BJ (cell line): ENCODE measurements at regions not wholly inside any gene's neighbourhood (a gene's known extent, or its start where the extent isn't known, plus 50 kb on each side); places are given as distances from the start of the nearest gene placed in this dataset.

Experiments used
- CTCF ChIA-PET: fragments of 350-600 bp; formaldehyde crosslinking; extraction: SDS; loops from one replicate; lab custom pipeline; 2021; ENCODE audit warnings: antibody characterized with exemption, inconsistent platforms; lab: Yijun Ruan, JAX
- POLR2A ChIA-PET: fragments of 300-600 bp; sonication (Branson Sonifier 250); formaldehyde crosslinking; extraction: SDS; loops from one replicate; lab custom pipeline; 2021; ENCODE audit warnings: antibody characterized with exemption; lab: Charles Lee
- DNase-seq: peaks from one replicate; pipeline ENCODE4 v3.0.0-alpha.2; 2011; ENCODE audit warnings: low read depth
- H3K27me3 ChIP-seq: 2 replicates; pipeline ENCODE4 v1.6.0; 2011; ENCODE audit warnings: low read length; ENCODE audit not compliant: control insufficient read depth, insufficient read depth
- H3K36me3 ChIP-seq: 2 replicates; pipeline ENCODE4 v1.5.1; 2011; ENCODE audit warnings: low read length; ENCODE audit not compliant: control insufficient read depth, insufficient read depth
- H3K4me3 ChIP-seq: 2 replicates; pipeline ENCODE4 v1.5.1; 2011; ENCODE audit warnings: low read depth, mild to moderate bottlenecking, control low read depth, low read length
- TF ChIP-seq, protein P1 (sequence below): IDR thresholded peaks from 2 replicates; pipeline ENCODE4 v1.5.1; 2011; ENCODE audit warnings: low read depth, mild to moderate bottlenecking, control low read depth, inconsistent platforms, low read length, moderate library complexity; ENCODE audit not compliant: insufficient read depth

DNA sequence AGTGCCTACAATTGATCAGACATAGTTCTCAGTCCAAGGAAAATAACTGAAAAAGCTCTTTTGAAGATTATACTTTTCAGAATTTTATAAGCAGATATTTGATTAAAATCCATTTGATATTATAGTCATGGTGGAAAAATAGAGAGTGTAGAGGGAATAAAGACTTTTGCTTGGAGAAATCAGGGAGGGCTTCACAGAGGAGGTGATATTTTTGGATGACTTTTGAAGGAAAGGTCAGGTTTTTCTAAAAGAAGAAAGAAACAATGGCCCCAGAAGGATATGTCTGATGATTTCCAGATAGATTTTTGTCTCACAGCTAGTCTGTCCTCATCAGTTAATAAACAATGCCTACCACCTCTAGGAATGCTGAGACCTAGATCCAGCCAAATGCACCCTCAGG, 806.3 kb upstream of the CELF2 start:
- no peak overlapping the region for H3K4me3 ChIP-seq
- ChIA-PET CTCF (no interaction called here), POLR2A (no interaction called here)
- TF ChIP-seq, protein P1, sequence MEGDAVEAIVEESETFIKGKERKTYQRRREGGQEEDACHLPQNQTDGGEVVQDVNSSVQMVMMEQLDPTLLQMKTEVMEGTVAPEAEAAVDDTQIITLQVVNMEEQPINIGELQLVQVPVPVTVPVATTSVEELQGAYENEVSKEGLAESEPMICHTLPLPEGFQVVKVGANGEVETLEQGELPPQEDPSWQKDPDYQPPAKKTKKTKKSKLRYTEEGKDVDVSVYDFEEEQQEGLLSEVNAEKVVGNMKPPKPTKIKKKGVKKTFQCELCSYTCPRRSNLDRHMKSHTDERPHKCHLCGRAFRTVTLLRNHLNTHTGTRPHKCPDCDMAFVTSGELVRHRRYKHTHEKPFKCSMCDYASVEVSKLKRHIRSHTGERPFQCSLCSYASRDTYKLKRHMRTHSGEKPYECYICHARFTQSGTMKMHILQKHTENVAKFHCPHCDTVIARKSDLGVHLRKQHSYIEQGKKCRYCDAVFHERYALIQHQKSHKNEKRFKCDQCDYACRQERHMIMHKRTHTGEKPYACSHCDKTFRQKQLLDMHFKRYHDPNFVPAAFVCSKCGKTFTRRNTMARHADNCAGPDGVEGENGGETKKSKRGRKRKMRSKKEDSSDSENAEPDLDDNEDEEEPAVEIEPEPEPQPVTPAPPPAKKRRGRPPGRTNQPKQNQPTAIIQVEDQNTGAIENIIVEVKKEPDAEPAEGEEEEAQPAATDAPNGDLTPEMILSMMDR, result no peak
- no peaks in the 10 kb centered on the region for H3K27me3 ChIP-seq
- H3K36me3 ChIP-seq, result no peaks in the 10 kb centered on the region
- no peak for DNase-seq

DNA sequence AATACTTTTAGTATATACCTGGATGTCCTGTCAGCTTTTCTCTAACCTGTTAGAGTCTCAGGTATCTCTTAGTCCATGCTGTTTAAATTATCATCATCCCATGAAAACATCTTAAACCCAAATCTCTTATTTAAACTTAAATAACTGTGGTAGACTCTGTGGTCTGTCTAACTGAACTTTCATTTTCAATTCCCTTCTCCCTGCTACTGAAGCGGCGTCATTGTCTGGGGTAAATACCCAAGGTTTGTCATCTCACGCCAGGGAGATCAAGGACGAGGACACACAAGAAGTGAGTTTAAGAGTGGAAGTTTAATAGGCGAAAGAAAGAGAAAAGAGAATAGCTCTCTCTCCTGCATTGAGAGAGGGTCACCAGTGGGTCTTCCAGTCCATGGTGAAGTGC, 804.4 kb upstream of the CELF2 start:
- no peaks in the 10 kb centered on the region for H3K27me3 ChIP-seq
- TF ChIP-seq, protein P1, result no peak
- no peaks in the 10 kb centered on the region for H3K36me3 ChIP-seq
- no peak for DNase-seq
- POLR2A ChIA-PET, result no interaction called here
- CTCF ChIA-PET, result no interaction called here
- H3K4me3 ChIP-seq, result no peak overlapping the region

DNA sequence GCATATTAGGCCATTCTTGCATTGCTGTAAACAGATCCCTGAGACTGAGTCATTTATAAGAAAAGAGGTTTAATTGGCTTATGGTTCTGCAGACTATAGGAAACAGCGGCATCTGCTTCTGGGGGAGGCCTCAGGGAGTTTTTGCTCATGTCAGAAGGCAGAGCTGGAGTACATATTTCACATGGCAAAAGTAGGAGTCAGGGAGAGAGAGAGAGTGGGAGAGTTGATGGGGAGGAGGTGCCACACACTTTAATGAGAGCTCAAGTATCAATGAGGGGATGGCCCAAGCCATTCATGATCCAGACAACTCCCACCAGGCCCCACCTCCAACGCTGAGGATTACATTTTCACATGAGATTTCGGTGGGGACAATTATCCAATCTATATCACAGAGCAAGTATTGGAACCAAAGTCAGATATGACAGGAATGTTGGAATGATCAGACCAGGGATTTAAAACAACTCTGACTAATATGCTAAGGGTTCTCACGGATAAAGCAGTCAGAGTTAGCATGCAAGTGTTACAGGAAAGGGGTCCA, 795.3 kb upstream of the CELF2 start:
- CTCF ChIA-PET, result no interaction called here
- DNase-seq, result no peak
- TF ChIP-seq, protein P1, result no peak
- Histone ChIP-seq H3K36me3 (no peaks in the 10 kb centered on the region), H3K4me3 (no peak overlapping the region), H3K27me3 (no peaks in the 10 kb centered on the region)
- POLR2A ChIA-PET, result no interaction called here

DNA sequence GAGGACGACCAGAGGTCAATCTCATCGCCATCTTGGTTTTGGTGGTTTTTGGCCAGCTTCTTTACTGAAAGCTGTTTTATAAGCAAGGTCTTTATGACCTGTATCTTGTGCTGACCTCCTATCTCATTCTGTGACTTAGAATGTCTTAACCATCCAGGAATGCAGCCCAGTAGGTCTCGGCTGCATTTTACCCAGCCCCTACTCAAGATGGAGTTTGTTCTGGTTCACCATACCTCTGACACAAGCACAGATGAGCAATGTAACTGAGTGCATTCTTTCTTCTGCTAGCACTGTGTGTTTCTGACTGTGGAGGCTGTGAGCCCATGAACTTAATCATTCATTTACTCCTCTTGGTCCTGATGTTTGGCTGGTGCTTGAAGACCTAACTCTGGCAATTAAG, 794.5 kb upstream of the CELF2 start:
- TF ChIP-seq, protein P1, result no peak
- no peak for DNase-seq
- CTCF ChIA-PET, result no interaction called here
- POLR2A ChIA-PET, result no interaction called here
- H3K27me3 ChIP-seq, result no peaks in the 10 kb centered on the region
- H3K36me3 ChIP-seq, result no peaks in the 10 kb centered on the region
- H3K4me3 ChIP-seq, result no peak overlapping the region

DNA sequence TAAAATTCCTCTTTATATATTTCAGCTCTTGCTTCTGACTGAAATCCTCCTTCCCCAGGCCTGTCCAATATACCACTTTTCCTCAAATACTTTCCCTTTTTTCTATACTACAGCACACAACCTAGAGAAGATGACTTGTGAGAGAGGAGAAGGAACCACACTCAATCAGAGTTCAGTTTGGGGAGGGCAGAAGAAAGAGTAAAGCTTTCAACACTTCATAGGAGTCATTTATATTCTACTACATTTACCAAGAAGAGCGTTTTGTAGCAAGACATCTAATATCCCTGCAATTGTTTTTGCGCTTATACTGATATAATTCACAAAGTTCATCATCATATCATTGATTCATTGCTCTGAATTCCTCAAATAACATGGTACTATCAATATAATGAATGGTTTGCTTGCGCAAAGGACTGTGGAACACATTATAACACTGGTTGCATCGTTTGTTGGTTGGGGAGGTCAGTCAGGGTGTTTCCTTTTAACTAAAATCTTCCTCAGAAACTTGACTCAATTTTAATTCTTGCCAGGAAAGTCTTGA, 792.5 kb upstream of the CELF2 start:
- TF ChIP-seq, protein P1, result no peak

More for the DNA sequence above, 792.5 kb upstream of the CELF2 start:
- ChIA-PET POLR2A (no interaction called here), CTCF (no interaction called here)
- no peaks in the 10 kb centered on the region for H3K36me3 ChIP-seq
- no peaks in the 10 kb centered on the region for H3K27me3 ChIP-seq
- no peak overlapping the region for H3K4me3 ChIP-seq
- DNase-seq, result no peak
